C4-2B (cell line): ENCODE measurements at regions not wholly inside any gene's neighbourhood (a gene's known extent, or its start where the extent isn't known, plus 50 kb on each side); places are given as distances from the start of the nearest gene placed in this dataset.

Experiments used
- H3K27ac ChIP-seq: fragments of 450-650 bp; 2 replicates; pipeline ENCODE4 v1.5.1; 2017
- ZFX ChIP-seq: fragments of 450-650 bp; IDR thresholded peaks from 2 replicates; pipeline ENCODE4 v1.6.1; 2017
- TF ChIP-seq, protein P1 (sequence below): fragments of 450-650 bp; conservative IDR thresholded peaks from 2 replicates; pipeline ENCODE4 v1.5.1; 2017; ENCODE audit warnings: mild to moderate bottlenecking

DNA sequence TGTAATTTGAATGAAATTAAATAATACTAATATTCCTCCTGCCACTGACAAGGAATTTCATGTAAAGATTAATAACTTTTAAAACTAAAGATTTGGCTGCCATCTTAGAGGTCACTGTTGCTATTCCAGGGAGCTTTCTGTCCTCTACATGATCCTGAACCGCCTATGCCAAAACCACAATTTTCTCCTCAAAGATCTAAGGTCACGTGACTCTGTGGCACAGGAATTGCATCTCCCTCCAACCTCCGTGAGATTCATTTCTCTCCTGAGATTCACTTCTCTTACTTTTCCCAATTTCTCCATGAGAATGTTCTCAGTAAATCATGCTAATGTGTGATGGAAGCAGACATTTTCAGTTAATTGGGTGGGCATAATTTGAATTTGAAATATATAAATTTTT, 379.6 kb upstream of the TSHZ2 start:
- no peak overlapping the region for H3K27ac ChIP-seq
- TF ChIP-seq, protein P1, sequence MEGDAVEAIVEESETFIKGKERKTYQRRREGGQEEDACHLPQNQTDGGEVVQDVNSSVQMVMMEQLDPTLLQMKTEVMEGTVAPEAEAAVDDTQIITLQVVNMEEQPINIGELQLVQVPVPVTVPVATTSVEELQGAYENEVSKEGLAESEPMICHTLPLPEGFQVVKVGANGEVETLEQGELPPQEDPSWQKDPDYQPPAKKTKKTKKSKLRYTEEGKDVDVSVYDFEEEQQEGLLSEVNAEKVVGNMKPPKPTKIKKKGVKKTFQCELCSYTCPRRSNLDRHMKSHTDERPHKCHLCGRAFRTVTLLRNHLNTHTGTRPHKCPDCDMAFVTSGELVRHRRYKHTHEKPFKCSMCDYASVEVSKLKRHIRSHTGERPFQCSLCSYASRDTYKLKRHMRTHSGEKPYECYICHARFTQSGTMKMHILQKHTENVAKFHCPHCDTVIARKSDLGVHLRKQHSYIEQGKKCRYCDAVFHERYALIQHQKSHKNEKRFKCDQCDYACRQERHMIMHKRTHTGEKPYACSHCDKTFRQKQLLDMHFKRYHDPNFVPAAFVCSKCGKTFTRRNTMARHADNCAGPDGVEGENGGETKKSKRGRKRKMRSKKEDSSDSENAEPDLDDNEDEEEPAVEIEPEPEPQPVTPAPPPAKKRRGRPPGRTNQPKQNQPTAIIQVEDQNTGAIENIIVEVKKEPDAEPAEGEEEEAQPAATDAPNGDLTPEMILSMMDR = no peak
- TF ChIP-seq ZFX = no peak

GRCh38 chr20:52590100-52590499, 382.1 kb upstream of the TSHZ2 start:
- H3K27ac ChIP-seq = no peak overlapping the region
- TF ChIP-seq, protein P1 = no peak
- no peak for TF ChIP-seq ZFX

- H3K27ac ChIP-seq = no peak overlapping the region
- TF ChIP-seq ZFX = no peak
- TF ChIP-seq, protein P1 = no peak
Measured at GRCh38 chr20:52589251-52589812, 382.8 kb upstream of the TSHZ2 start.

DNA sequence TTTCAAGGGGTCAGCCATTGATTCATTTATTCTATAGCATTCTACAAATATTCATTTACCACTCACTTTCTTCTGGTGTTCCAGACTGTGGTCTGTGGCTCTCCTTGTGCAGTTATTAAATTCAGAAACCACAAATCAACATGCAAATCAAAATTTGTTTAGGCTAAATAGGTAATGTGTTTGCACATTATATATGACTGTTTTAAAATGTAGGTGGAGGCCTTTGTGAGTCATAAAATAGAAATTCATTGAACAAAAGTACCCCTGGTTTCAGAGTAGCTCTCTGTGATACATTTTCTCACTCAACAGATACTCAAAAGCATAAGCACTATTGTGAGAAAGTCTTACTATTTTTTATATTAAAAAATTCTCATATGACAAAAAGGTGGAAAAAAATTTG, 385.5 kb upstream of the TSHZ2 start:
- TF ChIP-seq, protein P1 = no peak
- TF ChIP-seq ZFX = no peak
- no peak overlapping the region for H3K27ac ChIP-seq

- no peak for TF ChIP-seq ZFX
- TF ChIP-seq, protein P1 = no peak
- no peak overlapping the region for H3K27ac ChIP-seq
Measured at GRCh38 chr20:52585333-52585732, 386.8 kb upstream of the TSHZ2 start.

DNA sequence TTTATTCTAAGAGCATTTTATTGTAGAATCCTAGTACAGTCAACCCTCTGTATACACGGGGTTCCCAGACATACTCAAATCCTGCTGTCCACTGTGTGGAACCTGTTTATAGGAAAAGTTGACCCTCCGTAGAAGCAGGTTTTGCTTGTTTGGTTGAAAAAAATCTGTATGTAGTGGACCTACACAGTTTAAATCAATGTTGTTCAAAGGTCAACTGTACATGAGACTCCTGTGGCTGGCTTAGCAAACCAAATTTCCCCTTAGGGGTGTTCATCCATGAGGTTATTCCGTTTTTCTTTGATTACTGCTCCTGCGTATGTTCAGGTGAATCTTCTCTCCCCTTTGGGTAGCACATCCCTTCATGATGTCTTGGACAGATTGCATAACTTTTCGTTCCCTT, 387.0 kb upstream of the ZFP64 start:
- TF ChIP-seq ZFX = no peak
- TF ChIP-seq, protein P1 = no peak
- no peak overlapping the region for H3K27ac ChIP-seq

GRCh38 chr20:52577696-52578095, 386.1 kb upstream of the ZFP64 start:
- H3K27ac ChIP-seq = no peak overlapping the region

More at GRCh38 chr20:52577696-52578095, 386.1 kb upstream of the ZFP64 start:
- TF ChIP-seq, protein P1 = no peak
- TF ChIP-seq ZFX = no peak
